HepG2 (cell line): ENCODE measurements at regions not wholly inside any gene's neighbourhood (a gene's known extent, or its start where the extent isn't known, plus 50 kb on each side); places are given as distances from the start of the nearest gene placed in this dataset.

Source experiments
- ATAC-seq: fragments of 200-7000 bp; cut with Tn5 transposase; 3 replicates; pipeline ENCODE4 v1.9.1; 2020; ENCODE audit warnings: mild to moderate bottlenecking, moderate library complexity
- BruUV-seq: library from RNA; stranded (reverse); fragments of 400-500 nt; replicated peaks from 2 replicates; lab custom pipeline; 2021; lab: Mats Ljungman, UMichigan
- CTCF ChIA-PET: fragments of 300-600 bp; formaldehyde crosslinking; extraction: SDS; loops from one replicate; lab custom pipeline; 2021; ENCODE audit warnings: low total read pairs, inconsistent platforms, low intra/inter-chr PET ratio; lab: Yijun Ruan, JAX
- POLR2A ChIA-PET: fragments of 350-600 bp; sonication (Branson Sonifier 250); formaldehyde crosslinking; loops from one replicate; lab custom pipeline; 2020; ENCODE audit warnings: antibody characterized with exemption, inconsistent platforms; lab: Yijun Ruan, JAX
- DNase-seq: peaks from one replicate; pipeline ENCODE4 v3.0.0-alpha.2; 2015; ENCODE audit warnings: low spot score
- FAIRE-seq: peaks from 3 replicates; lab custom pipeline; 2011; peaks lifted over from hg19 to GRCh38; lab: Jason Lieb, UNC
- H2AFZ ChIP-seq: one replicate; pipeline ENCODE4 v1.6.1; 2011; ENCODE audit warnings: low read length, inconsistent platforms
- H3K27ac ChIP-seq: fragments of 300-600 bp; 3 replicates; pipeline ENCODE4 v1.8.0; 2011; ENCODE audit warnings: mixed run types, mild to moderate bottlenecking, mixed read lengths, low read length, inconsistent platforms; ENCODE audit not compliant: insufficient read depth; ENCODE audit errors: extremely low read length
- H3K27me3 ChIP-seq, 2 experiments: fragments of 200-600 bp in 1 of 2; 2 replicates in 1 of 2; 3 replicates in 1 of 2; pipeline versions ENCODE4 v1.6.0 to v1.8.0; 2011; ENCODE audit warnings: low read length in 2 of 2, mild to moderate bottlenecking in 2 of 2, moderate library complexity in 2 of 2, inconsistent platforms in 1 of 2; ENCODE audit not compliant: insufficient read depth in 2 of 2, control insufficient read depth in 1 of 2
- H3K36me3 ChIP-seq, 2 experiments: fragments of 200-600 bp in 1 of 2; replicated peaks in 1 of 2; 2 replicates in 1 of 2; 3 replicates in 1 of 2; pipeline versions ENCODE4 v1.5.1 to v1.8.0; 2011; ENCODE audit warnings: low read length in 2 of 2, inconsistent platforms in 1 of 2; ENCODE audit not compliant: insufficient read depth in 2 of 2, control insufficient read depth in 1 of 2
- H3K4me1 ChIP-seq: 2 replicates; pipeline ENCODE4 v1.5.1; 2012; ENCODE audit warnings: low read length, inconsistent platforms; ENCODE audit not compliant: insufficient read depth
- H3K4me2 ChIP-seq: 2 replicates; pipeline ENCODE4 v1.6.0; 2011; ENCODE audit warnings: low read depth, low read length, inconsistent platforms
- H3K4me3 ChIP-seq, 3 experiments: fragments of 200-600 bp in 1 of 3; sonication (generic), shearing (Covaris generic) in 1 of 3; replicated peaks in 1 of 3; 2 replicates each; pipeline ENCODE4 v1.5.1; 2011 to 2016; ENCODE audit warnings: low read length in 3 of 3, inconsistent platforms in 2 of 3, low read depth in 2 of 3, mild to moderate bottlenecking in 2 of 3, control low read depth in 1 of 3, mixed read lengths in 1 of 3; ENCODE audit not compliant: insufficient read depth in 1 of 3
- H3K79me2 ChIP-seq: one replicate; pipeline ENCODE4 v1.6.1; 2011; ENCODE audit warnings: low read length, inconsistent platforms; ENCODE audit not compliant: insufficient read depth
- H3K9ac ChIP-seq: 2 replicates; pipeline ENCODE4 v1.6.0; 2011; ENCODE audit warnings: mild to moderate bottlenecking, low read depth, low read length, inconsistent platforms; ENCODE audit not compliant: insufficient read depth
- H3K9me3 ChIP-seq: 2 replicates; pipeline ENCODE4 v1.5.1; 2012; ENCODE audit warnings: mild to moderate bottlenecking, low read length
- H4K20me1 ChIP-seq: 2 replicates; pipeline ENCODE4 v1.6.0; 2011; ENCODE audit warnings: inconsistent platforms, mild to moderate bottlenecking, low read length, moderate library complexity; ENCODE audit not compliant: insufficient read depth
- MIER3 ChIP-seq: IDR thresholded peaks from 2 replicates; pipeline ENCODE4 v1.6.1; 2016; ENCODE audit warnings: missing compliant biosample characterization, borderline replicate concordance
- TAF1 ChIP-seq: sonication (generic); formaldehyde crosslinking; IDR thresholded peaks from 2 replicates; pipeline ENCODE4 v1.4.0; 2020; ENCODE audit warnings: missing genetic modification reagents
- TP53 ChIP-seq: sonication (generic); formaldehyde crosslinking; conservative IDR thresholded peaks from 2 replicates; pipeline ENCODE4 v1.4.0; 2020; ENCODE audit warnings: missing genetic modification reagents
- ZNF331 ChIP-seq: sonication (generic); formaldehyde crosslinking; IDR thresholded peaks from 2 replicates; pipeline ENCODE4 v1.4.0; 2020; ENCODE audit warnings: missing genetic modification reagents
- ZNF431 ChIP-seq: sonication (generic); formaldehyde crosslinking; IDR thresholded peaks from 2 replicates; pipeline ENCODE4 v1.9.0; 2022; ENCODE audit warnings: missing genetic modification reagents, low read depth, mild to moderate bottlenecking, borderline replicate concordance
- ZNF468 ChIP-seq: sonication (generic); formaldehyde crosslinking; IDR thresholded peaks from 2 replicates; pipeline ENCODE4 v1.8.0; 2022; ENCODE audit warnings: mild to moderate bottlenecking, moderate library complexity, missing genetic modification reagents
- WGBS: methylation state at CpG from one replicate; pipeline ENCODE4 v1.1.6; 2017; ENCODE audit warnings: low lambda C conversion rate; 5-methylcytosine and 5-hydroxymethylcytosine counted together
- in situ Hi-C: cut with HindIII; loops from 2 replicates; pipeline ENCODE4 v1.10.0; 2017; ENCODE audit warnings: low pct_unique_long_range_greater_than_20kb; ENCODE audit not compliant: extremely low pct_ligation_motif_present
- intact Hi-C: fragments of 100-400 bp; cut with micrococcal nuclease; formaldehyde crosslinking; loops from one replicate; pipeline ENCODE4 v1.10.0; 2022; ENCODE audit not compliant: unreplicated experiment

- Histone ChIP-seq H3K9ac (no peak overlapping the region), H3K36me3 (no peaks in the 10 kb centered on the region), H3K9me3 (no peaks in the 10 kb centered on the region), H3K4me1 (no peaks in the 10 kb centered on the region), H4K20me1 (no peaks in the 10 kb centered on the region), H2AFZ (no peak overlapping the region), H3K4me2 (no peak overlapping the region), H3K27me3 (peaks cover 0 to 31% of the 10 kb centered on the region in 2 experiments; a peak in 2 of 5 replicates), H3K4me3 (no peak overlapping the region), H3K27ac (no peak overlapping the region), H3K79me2 (no peaks in the 10 kb centered on the region)
- FAIRE-seq (no peak), ATAC-seq (no peak), DNase-seq (no peak)
- BruUV-seq = no TSS peak
- WGBS = 22% methylated on average over 8 of the region's 8 CpGs
- in situ Hi-C loops (loop anchor here (5.0 to 10.0 kb wide), 5 partner anchors 155 to 1243 kb away; no protein-coding TSS in a partner anchor), intact Hi-C loops (loop anchor here (1.0 kb wide), 5 partner anchors 156 to 1241 kb away; no protein-coding TSS in a partner anchor)
- TF ChIP-seq TAF1 (CRISPR knock-in tag) = no peak
- no peak for TF ChIP-seq ZNF331 (CRISPR knock-in tag)
- no peak for TF ChIP-seq ZNF431
- TF ChIP-seq ZNF468 = no peak
- POLR2A ChIA-PET = no interaction called here
- CTCF ChIA-PET = interaction anchor here (1.6 to 4.9 kb wide), 2 partner anchors 155 to 190 kb away, joined by 5 to 86 read pairs; no protein-coding TSS in a partner anchor
These were observed 121.9 kb upstream of the LGALSL start for GRCh38 chr2:64331849-64332699.

DNA sequence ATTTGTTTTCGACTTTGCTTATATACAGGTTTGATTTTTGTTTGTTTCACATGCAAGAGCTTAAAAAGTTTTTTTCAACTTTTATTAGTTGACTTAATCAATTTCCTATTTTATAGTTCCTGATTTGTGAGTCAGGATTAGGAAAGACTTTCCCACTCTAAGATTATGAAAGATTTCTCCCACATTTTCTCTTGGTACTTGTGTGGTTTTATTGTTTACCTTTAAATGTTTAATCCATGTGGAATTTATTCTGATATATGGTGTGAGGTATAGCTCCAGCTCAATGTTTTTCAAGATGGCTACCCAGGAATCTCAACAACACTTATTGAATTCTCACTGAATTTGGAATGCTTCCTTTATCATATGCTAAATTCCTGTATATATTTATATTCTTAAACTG lies 117.8 kb upstream of the LGALSL start:
- no peaks in the 10 kb centered on the region for H3K36me3 ChIP-seq
- ATAC-seq = no peak
- H3K9ac ChIP-seq = no peak overlapping the region
- WGBS = 2% methylated on average over 1 of the region's 1 CpG
- in situ Hi-C loops (loop anchor here (10.0 kb wide), 3 partner anchors 299 to 1239 kb away; no protein-coding TSS in a partner anchor), intact Hi-C loops (no loop called here)
- no peaks in the 10 kb centered on the region for H3K79me2 ChIP-seq
- BruUV-seq = no TSS peak
- no peaks in the 10 kb centered on the region for H4K20me1 ChIP-seq
- no peak overlapping the region for H2AFZ ChIP-seq
- no peaks in the 10 kb centered on the region for H3K9me3 ChIP-seq
- FAIRE-seq = no peak
- no peak overlapping the region for H3K27ac ChIP-seq
- peaks cover 0 to 6% of the 10 kb centered on the region in 2 experiments; a peak in 1 of 5 replicates for H3K27me3 ChIP-seq
- POLR2A ChIA-PET = no interaction called here
- TF ChIP-seq TP53 (CRISPR knock-in tag) (no peak), MIER3 (no peak)
- H3K4me2 ChIP-seq = no peak overlapping the region
- H3K4me1 ChIP-seq = no peaks in the 10 kb centered on the region
- CTCF ChIA-PET = no interaction called here
- no peak for DNase-seq
- no peak overlapping the region for H3K4me3 ChIP-seq
